K562 (cell line): ENCODE measurements at regions not wholly inside any gene's neighbourhood (a gene's known extent, or its start where the extent isn't known, plus 50 kb on each side); places are given as distances from the start of the nearest gene placed in this dataset.

Source experiments
- FOXJ2 ChIP-seq: fragments of 200-800 bp; sonication (Bioruptor generic); IDR thresholded peaks from 2 replicates; pipeline ENCODE4 v1.6.1; 2016; ENCODE audit warnings: missing genetic modification characterization, missing compliant biosample characterization
- PML ChIP-seq: IDR thresholded peaks from 2 replicates; pipeline ENCODE4 v1.6.1; 2012; ENCODE audit warnings: low read length, inconsistent platforms
- TRIM24 ChIP-seq, 2 experiments: fragments of 450-650 bp; IDR thresholded peaks; 2 replicates each; pipeline ENCODE4 v1.6.1; 2016
- XRCC4 ChIP-seq: IDR thresholded peaks from one replicate; pipeline ENCODE4 v1.6.1; 2011; ENCODE audit not compliant: insufficient read depth, insufficient read length; ENCODE audit errors: extremely low read depth
- TF ChIP-seq, protein P1 (sequence below): fragments of 450-650 bp; IDR thresholded peaks from 2 replicates; pipeline ENCODE4 v1.6.1; 2016

DNA sequence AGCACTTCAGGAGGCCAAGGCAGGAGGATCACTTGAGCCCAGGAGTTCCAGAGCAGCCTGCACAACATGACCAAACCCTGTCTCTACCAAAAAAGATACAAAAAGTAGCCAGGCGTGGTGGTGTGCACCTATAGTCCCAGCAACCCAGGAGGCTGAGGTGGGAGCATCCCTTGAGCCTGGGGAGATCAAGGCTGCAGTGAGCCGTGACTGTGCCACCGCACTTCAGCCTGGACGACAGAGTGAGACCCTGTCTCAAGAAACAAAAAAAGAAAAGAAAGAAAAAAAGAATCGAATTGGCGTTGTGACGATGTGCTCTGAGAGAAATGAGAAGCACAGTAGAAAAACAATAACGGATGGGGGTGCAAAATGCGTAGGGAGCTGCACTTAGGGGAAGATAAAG is 101.4 kb downstream of the NDFIP1 start:
- TF ChIP-seq FOXJ2 (tag) = no peak
- TF ChIP-seq XRCC4 = no peak
- TF ChIP-seq PML = no peak
- TF ChIP-seq, protein P1, sequence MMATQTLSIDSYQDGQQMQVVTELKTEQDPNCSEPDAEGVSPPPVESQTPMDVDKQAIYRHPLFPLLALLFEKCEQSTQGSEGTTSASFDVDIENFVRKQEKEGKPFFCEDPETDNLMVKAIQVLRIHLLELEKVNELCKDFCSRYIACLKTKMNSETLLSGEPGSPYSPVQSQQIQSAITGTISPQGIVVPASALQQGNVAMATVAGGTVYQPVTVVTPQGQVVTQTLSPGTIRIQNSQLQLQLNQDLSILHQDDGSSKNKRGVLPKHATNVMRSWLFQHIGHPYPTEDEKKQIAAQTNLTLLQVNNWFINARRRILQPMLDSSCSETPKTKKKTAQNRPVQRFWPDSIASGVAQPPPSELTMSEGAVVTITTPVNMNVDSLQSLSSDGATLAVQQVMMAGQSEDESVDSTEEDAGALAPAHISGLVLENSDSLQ = no peak
- TF ChIP-seq TRIM24 (IDR thresholded peaks at IDR 0.05) = no peak
